22Rv1 (cell line): ENCODE measurements at regions not wholly inside any gene's neighbourhood (a gene's known extent, or its start where the extent isn't known, plus 50 kb on each side); places are given as distances from the start of the nearest gene placed in this dataset.

Experiments used
- H3K27ac ChIP-seq: fragments of 450-650 bp; 2 replicates; pipeline ENCODE4 v1.5.1; 2017
- ZFX ChIP-seq: fragments of 450-650 bp; IDR thresholded peaks from 2 replicates; pipeline ENCODE4 v1.6.1; 2017; ENCODE audit warnings: antibody characterized with exemption, borderline replicate concordance
- TF ChIP-seq, protein P1 (sequence below): fragments of 450-650 bp; IDR thresholded peaks from 2 replicates; pipeline ENCODE4 v1.5.1; 2017; ENCODE audit warnings: mild to moderate bottlenecking

DNA sequence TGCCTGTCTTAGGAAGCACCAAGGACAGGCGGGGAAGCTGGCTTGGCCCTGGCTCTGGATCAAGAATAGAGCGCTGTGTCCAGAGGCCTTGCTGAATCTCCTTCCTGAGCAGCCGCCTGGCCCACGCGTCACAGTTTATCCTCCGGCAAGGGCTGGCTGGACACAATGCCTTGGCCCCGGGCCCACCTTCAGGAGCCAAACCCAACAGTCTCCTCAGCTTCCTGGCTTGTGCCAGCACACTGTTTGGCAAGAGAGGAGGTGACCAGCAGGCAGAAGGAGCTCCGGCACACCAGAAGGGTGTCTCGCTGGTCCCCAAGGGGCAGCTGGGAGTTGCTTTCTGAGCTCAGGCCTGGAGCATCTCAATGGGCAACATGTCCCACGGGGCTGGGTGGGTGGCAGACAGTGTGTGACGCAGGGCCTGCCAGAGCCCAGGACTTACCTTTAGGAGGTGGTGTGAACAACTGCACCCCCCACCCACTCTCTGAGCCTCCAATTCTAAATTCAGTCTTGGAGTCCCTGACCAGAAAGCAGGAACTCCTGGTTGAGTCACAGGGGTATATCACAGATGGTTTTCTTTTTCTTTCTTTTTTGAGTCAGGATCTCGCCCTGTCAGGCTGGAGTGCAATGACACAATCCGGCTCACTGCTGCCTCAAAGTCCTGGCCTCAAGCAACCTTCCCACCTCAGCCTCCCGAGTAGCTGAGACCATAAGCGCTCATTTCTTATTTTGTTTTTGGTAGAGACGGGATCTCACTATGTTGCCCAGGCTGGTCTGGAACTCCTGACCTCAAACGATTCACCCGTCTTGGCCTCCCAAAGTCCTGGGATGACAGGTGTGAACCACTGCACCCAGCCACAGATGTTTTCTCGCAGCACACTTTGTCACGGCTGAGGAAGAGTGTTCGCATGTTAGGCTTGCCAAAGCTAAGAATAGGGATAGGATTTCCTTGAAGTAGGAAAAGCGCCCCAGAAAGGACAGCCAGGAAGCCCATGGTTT lies 361.2 kb downstream of the BCOR start:
- TF ChIP-seq ZFX, result no peak
- TF ChIP-seq, protein P1, sequence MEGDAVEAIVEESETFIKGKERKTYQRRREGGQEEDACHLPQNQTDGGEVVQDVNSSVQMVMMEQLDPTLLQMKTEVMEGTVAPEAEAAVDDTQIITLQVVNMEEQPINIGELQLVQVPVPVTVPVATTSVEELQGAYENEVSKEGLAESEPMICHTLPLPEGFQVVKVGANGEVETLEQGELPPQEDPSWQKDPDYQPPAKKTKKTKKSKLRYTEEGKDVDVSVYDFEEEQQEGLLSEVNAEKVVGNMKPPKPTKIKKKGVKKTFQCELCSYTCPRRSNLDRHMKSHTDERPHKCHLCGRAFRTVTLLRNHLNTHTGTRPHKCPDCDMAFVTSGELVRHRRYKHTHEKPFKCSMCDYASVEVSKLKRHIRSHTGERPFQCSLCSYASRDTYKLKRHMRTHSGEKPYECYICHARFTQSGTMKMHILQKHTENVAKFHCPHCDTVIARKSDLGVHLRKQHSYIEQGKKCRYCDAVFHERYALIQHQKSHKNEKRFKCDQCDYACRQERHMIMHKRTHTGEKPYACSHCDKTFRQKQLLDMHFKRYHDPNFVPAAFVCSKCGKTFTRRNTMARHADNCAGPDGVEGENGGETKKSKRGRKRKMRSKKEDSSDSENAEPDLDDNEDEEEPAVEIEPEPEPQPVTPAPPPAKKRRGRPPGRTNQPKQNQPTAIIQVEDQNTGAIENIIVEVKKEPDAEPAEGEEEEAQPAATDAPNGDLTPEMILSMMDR, result no peak

DNA sequence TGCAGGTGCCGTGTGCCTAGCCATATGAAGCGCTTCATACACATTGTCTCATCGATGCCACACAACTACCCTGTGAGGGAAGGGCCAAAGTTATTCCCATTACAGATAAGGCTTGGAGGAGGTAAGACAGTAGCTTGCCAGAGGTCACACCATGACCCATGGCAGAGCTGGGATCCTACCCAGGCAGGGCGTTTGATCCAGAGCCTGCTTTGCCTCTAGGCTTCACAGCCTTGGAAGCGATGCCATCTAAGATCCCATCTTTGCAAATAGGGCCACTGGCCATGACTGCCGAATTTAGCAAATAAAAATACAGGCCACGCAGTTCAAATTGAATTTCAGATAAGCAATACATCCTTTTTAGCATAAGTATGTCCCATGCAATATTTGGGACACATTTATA lies 358.2 kb downstream of the BCOR start:
- no peak overlapping the region for H3K27ac ChIP-seq
- TF ChIP-seq ZFX, result no peak
- TF ChIP-seq, protein P1, result no peak

More for the DNA sequence above, 361.2 kb downstream of the BCOR start:
- H3K27ac ChIP-seq, result no peak overlapping the region

DNA sequence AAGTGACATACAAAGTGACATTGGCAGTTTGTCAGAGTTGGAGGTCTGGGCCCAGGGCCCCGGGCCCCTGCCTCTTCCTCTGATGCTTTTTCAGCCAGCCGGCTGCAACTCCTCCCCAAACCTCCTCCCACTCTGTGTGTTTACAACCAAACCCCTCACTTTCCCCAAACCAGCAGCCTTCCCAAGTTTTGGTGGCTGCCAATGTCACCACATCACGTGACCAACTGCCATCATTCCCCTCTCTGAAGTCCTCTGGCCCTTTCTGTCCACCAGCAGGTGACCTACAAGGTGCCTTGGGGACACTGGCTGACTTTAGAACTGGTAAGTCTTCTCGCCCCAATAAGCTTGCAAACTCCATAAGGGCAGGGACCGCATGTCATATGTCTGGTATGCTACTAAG lies 357.7 kb downstream of the BCOR start:
- TF ChIP-seq, protein P1, result no peak
- TF ChIP-seq ZFX, result no peak
- no peak overlapping the region for H3K27ac ChIP-seq

DNA sequence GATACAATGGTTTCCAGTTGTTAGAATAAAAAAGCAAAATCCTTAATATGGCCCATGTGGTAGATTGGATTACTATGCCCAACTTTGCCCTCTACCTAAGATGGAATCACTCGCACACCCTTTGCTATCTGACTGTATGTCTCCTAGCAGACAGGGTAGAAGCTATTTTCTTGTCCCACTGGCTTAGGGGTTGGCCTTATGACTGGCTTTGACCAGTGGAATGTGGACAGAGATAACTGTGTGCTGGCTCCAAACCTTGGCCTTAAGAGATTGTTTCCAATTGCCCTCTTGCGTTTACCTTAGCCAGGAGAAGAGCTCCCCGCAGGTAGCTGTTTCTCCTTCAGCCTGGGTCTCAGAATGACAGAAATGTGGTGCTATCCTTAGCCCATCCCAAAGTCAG lies 355.9 kb downstream of the BCOR start:
- H3K27ac ChIP-seq, result no peak overlapping the region

DNA sequence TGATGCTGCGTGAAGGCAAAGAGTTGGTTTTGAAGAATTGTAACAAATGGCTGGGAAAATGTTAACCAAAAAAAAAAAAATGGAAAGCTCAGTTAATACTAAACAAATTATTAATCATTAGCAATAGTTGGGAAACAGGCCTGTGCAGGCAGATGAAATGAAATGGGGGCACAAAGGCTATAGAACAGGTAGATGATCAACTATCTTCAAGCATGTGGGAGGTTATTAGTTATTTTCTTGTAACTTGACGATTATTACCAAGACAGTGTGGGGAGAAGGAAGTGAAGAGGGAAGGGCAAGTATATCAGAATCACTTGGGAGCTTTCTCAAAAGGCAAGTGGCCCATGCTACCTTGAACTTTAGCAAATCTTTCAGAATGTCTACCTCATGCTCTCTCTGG lies 351.9 kb downstream of the BCOR start:
- TF ChIP-seq, protein P1, result no peak
- TF ChIP-seq ZFX, result no peak
- H3K27ac ChIP-seq, result no peak overlapping the region

More for the DNA sequence above, 355.9 kb downstream of the BCOR start:
- TF ChIP-seq, protein P1, result no peak
- no peak for TF ChIP-seq ZFX

DNA sequence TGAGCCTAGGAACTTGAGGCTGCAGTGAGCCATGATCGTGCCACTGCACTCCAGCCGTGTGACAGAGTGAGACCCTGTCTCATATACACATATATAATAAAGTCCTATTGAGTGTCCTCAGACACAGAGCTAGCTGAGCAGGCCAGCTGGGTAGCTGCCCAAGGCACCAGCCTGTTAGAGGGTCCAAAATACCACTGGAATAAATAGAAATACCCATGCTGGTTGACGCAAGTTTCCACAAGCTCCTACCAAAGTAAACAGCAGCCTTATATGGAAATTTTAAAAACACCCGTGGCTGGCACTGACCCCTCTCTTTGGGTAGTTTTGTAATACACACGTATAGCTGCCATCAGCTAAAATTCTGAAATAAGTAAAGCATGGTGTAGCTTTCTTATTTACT lies 348.6 kb downstream of the BCOR start:
- no peak for TF ChIP-seq ZFX
- TF ChIP-seq, protein P1, result no peak
- H3K27ac ChIP-seq, result no peak overlapping the region

DNA sequence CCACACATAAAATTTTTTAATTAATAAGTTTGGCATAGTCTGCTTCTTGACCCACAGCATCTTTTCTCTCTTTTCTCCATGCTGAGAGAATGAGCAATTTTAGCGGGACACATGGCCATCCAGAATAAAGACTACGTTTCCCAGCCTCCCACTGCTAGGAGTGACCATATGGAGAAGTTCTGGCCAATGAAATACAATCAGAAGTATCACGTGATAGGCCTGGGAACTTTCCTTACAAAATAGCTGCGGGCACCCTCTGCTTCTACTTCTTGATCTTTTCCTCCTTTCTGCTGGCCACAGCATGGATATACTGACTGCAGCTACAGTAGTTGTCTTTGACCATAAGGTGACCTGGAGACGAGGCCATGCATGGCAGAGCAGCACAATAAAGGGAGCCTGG lies 348.0 kb downstream of the BCOR start:
- no peak overlapping the region for H3K27ac ChIP-seq
- no peak for TF ChIP-seq ZFX
- TF ChIP-seq, protein P1, result no peak
